ENCODE measurements at regions not wholly inside any gene's neighbourhood (a gene's known extent, or its start where the extent isn't known, plus 50 kb on each side); places are given as distances from the start of the nearest gene placed in this dataset.

DNA sequence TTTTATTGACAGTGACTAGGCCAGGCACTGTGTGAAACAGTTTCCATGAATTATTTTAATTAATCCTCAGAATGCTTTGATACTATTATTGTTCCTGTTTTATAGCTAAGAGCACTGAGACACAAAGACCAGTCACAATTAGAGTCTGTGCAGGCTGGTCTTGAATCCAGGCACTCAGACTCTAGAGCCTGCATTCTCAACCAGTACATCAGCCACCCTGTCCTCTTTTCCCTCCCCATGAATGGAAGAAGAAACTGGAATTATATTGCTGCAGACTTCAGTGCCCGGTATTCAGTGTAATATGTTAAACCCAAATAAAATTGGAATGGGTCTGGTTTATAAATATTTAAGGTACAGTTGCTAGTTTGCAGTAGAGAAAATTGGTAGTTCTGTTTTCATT, 303.0 kb upstream of the RGS6 start:
- Histone ChIP-seq H4K20me1 (ENCODE audit: insufficient read depth) (no peaks in the 10 kb centered on the region), H3K4me3 (ENCODE audit: low read length) (no peak overlapping the region), H3K9me2 (ENCODE audit: insufficient read depth, low read length) (no peaks in the 10 kb centered on the region), H3K9me3 (ENCODE audit: low read length) (no peaks in the 10 kb centered on the region), H3K36me3 (ENCODE audit: insufficient read depth, low read length) (no peaks in the 10 kb centered on the region), H3K27ac (ENCODE audit: low read length) (no peak overlapping the region), H3K79me2 (replicated peaks; ENCODE audit: insufficient read depth, low read length) (no peaks in the 10 kb centered on the region), H3K4me2 (ENCODE audit: low read length) (no peak overlapping the region), H3K9ac (ENCODE audit: low read length) (no peak overlapping the region), H2AFZ (ENCODE audit: low read depth, low read length) (no peak overlapping the region), H3F3A (ENCODE audit: insufficient read depth, low read length, poor library complexity, severe bottlenecking) (no peaks in the 10 kb centered on the region), H3K27me3 (ENCODE audit: insufficient read depth, low read depth, low read length) (no peaks in the 10 kb centered on the region)
- TF ChIP-seq SMC3 (conservative IDR thresholded peaks at IDR 0.05; ENCODE audit: poor library complexity): no peak
- no peak for TF ChIP-seq MXI1 (conservative IDR thresholded peaks at IDR 0.05; ENCODE audit: poor library complexity, severe bottlenecking)
- no peak for TF ChIP-seq RAD21 (conservative IDR thresholded peaks at IDR 0.05)
- TF ChIP-seq, protein P1, sequence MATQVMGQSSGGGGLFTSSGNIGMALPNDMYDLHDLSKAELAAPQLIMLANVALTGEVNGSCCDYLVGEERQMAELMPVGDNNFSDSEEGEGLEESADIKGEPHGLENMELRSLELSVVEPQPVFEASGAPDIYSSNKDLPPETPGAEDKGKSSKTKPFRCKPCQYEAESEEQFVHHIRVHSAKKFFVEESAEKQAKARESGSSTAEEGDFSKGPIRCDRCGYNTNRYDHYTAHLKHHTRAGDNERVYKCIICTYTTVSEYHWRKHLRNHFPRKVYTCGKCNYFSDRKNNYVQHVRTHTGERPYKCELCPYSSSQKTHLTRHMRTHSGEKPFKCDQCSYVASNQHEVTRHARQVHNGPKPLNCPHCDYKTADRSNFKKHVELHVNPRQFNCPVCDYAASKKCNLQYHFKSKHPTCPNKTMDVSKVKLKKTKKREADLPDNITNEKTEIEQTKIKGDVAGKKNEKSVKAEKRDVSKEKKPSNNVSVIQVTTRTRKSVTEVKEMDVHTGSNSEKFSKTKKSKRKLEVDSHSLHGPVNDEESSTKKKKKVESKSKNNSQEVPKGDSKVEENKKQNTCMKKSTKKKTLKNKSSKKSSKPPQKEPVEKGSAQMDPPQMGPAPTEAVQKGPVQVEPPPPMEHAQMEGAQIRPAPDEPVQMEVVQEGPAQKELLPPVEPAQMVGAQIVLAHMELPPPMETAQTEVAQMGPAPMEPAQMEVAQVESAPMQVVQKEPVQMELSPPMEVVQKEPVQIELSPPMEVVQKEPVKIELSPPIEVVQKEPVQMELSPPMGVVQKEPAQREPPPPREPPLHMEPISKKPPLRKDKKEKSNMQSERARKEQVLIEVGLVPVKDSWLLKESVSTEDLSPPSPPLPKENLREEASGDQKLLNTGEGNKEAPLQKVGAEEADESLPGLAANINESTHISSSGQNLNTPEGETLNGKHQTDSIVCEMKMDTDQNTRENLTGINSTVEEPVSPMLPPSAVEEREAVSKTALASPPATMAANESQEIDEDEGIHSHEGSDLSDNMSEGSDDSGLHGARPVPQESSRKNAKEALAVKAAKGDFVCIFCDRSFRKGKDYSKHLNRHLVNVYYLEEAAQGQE (IDR thresholded peaks at IDR 0.05; ENCODE audit: borderline replicate concordance): no peak
- TF ChIP-seq POLR2AphosphoS5 (IDR thresholded peaks at IDR 0.05): no peak
- TF ChIP-seq, protein P2, sequence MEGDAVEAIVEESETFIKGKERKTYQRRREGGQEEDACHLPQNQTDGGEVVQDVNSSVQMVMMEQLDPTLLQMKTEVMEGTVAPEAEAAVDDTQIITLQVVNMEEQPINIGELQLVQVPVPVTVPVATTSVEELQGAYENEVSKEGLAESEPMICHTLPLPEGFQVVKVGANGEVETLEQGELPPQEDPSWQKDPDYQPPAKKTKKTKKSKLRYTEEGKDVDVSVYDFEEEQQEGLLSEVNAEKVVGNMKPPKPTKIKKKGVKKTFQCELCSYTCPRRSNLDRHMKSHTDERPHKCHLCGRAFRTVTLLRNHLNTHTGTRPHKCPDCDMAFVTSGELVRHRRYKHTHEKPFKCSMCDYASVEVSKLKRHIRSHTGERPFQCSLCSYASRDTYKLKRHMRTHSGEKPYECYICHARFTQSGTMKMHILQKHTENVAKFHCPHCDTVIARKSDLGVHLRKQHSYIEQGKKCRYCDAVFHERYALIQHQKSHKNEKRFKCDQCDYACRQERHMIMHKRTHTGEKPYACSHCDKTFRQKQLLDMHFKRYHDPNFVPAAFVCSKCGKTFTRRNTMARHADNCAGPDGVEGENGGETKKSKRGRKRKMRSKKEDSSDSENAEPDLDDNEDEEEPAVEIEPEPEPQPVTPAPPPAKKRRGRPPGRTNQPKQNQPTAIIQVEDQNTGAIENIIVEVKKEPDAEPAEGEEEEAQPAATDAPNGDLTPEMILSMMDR (IDR thresholded peaks at IDR 0.05; ENCODE audit: poor library complexity, severe bottlenecking): no peak
- TF ChIP-seq EP300 (conservative IDR thresholded peaks at IDR 0.05; ENCODE audit: poor library complexity, severe bottlenecking): no peak
- no peak for TF ChIP-seq EZH2 (IDR thresholded peaks at IDR 0.05; ENCODE audit: borderline replicate concordance, insufficient read depth, low read length, poor library complexity, severe bottlenecking)
- TF ChIP-seq TAF1 (IDR thresholded peaks at IDR 0.05; ENCODE audit: low read depth): no peak

DNA sequence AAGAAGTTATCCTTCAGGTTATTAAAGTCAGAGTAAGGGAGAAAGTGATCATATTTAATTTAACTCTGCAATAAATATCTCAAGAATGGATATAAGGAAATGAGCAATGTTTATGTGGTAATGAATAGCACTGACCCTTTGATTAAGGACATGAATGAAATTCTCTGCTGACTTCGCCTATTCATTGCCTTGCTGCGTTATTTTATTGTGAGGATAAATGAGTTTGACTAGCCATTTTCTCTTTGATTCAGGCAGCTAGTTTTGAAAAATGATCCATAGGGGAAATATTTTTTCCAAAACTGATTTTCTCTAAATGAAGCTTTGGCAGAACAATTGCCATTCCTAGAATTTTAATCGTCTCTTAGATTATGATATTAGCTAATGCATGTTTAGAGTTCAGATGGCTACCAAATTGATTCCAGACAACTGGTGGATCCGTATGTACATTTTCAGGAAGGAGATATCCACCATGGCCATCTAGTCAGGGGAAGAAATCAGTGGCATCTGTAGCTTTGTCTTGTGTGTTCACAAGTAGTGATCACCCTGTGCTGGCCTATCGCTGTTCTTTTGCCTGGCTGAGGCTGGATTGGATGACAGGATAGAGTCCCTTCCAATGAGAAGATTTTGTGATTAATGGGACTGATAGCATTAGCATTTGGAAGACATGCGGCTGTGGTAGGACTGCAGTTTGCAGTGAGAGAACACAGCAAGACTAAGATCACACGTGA, 302.3 kb upstream of the RGS6 start:
- Histone ChIP-seq H2AFZ (ENCODE audit: low read depth, low read length) (no peak overlapping the region), H3K27ac (ENCODE audit: low read length) (no peak overlapping the region)

More for the DNA sequence above, 302.3 kb upstream of the RGS6 start:
- no peaks in the 10 kb centered on the region for H3K36me3 ChIP-seq (ENCODE audit: insufficient read depth, low read length)
- H3K4me3 ChIP-seq (ENCODE audit: low read length): no peak overlapping the region
- no peaks in the 10 kb centered on the region for H3K9me3 ChIP-seq (ENCODE audit: low read length)
- no peak overlapping the region for H3K9ac ChIP-seq (ENCODE audit: low read length)
- no peaks in the 10 kb centered on the region for H3K79me2 ChIP-seq (replicated peaks; ENCODE audit: insufficient read depth, low read length)
- TF ChIP-seq SMC3 (conservative IDR thresholded peaks at IDR 0.05; ENCODE audit: poor library complexity) (no peak), RAD21 (conservative IDR thresholded peaks at IDR 0.05) (no peak), TAF1 (IDR thresholded peaks at IDR 0.05; ENCODE audit: low read depth) (no peak), MXI1 (conservative IDR thresholded peaks at IDR 0.05; ENCODE audit: poor library complexity, severe bottlenecking) (no peak), EZH2 (IDR thresholded peaks at IDR 0.05; ENCODE audit: borderline replicate concordance, insufficient read depth, low read length, poor library complexity, severe bottlenecking) (no peak), EP300 (conservative IDR thresholded peaks at IDR 0.05; ENCODE audit: poor library complexity, severe bottlenecking) (no peak)
- TF ChIP-seq, protein P1 (IDR thresholded peaks at IDR 0.05; ENCODE audit: borderline replicate concordance): no peak
- TF ChIP-seq, protein P2 (IDR thresholded peaks at IDR 0.05; ENCODE audit: poor library complexity, severe bottlenecking): no peak
- no peaks in the 10 kb centered on the region for H3K27me3 ChIP-seq (ENCODE audit: insufficient read depth, low read depth, low read length)
- no peaks in the 10 kb centered on the region for H3F3A ChIP-seq (ENCODE audit: insufficient read depth, low read length, poor library complexity, severe bottlenecking)
- no peak overlapping the region for H3K4me2 ChIP-seq (ENCODE audit: low read length)
- H4K20me1 ChIP-seq (ENCODE audit: insufficient read depth): no peaks in the 10 kb centered on the region
- no peaks in the 10 kb centered on the region for H3K9me2 ChIP-seq (ENCODE audit: insufficient read depth, low read length)
